VCaP (cell line): ENCODE measurements at regions not wholly inside any gene's neighbourhood (a gene's known extent, or its start where the extent isn't known, plus 50 kb on each side); places are given as distances from the start of the nearest gene placed in this dataset.
"Not testable (repeated sequence)": the region's sequence is repeated elsewhere in the genome, so short reads cannot be mapped to it uniquely, and the experiment has no call there.

ENCODE experiments used
- H3K27ac ChIP-seq: fragments of 450-650 bp; 2 replicates; pipeline ENCODE4 v1.5.1; 2017
- CTCF ChIP-seq: fragments of 450-650 bp; conservative IDR thresholded peaks from 2 replicates; pipeline ENCODE4 v1.5.1; 2017; ENCODE audit warnings: mild to moderate bottlenecking, moderate library complexity

GRCh38 chr2:192953116-192953515, 758.4 kb upstream of the TMEFF2 start:
- H3K27ac ChIP-seq, result no peak overlapping the region
- no peak for TF ChIP-seq CTCF

- no peak overlapping the region for H3K27ac ChIP-seq
- TF ChIP-seq CTCF, result no peak
Measured at GRCh38 chr2:192952245-192952644, 757.5 kb upstream of the TMEFF2 start.

GRCh38 chr2:192948316-192948715, 753.6 kb upstream of the TMEFF2 start:
- TF ChIP-seq CTCF, result no peak

GRCh38 chr2:192947352-192947751, 752.6 kb upstream of the TMEFF2 start:
- no peak overlapping the region for H3K27ac ChIP-seq
- TF ChIP-seq CTCF, result no peak

More at GRCh38 chr2:192948316-192948715, 753.6 kb upstream of the TMEFF2 start:
- H3K27ac ChIP-seq, result no peak overlapping the region

GRCh38 chr2:192940767-192941166, 746.0 kb upstream of the TMEFF2 start:
- no peak overlapping the region for H3K27ac ChIP-seq
- TF ChIP-seq CTCF, result peak; percentile 34

GRCh38 chr2:192932376-192932775, 737.6 kb upstream of the TMEFF2 start:
- TF ChIP-seq CTCF, result no peak

GRCh38 chr2:192921631-192922030, 726.9 kb upstream of the TMEFF2 start:
- not testable (repeated sequence) for H3K27ac ChIP-seq

More at GRCh38 chr2:192932376-192932775, 737.6 kb upstream of the TMEFF2 start:
- no peak overlapping the region for H3K27ac ChIP-seq

GRCh38 chr2:192901446-192901845, 706.7 kb upstream of the TMEFF2 start:
- no peak overlapping the region for H3K27ac ChIP-seq
- TF ChIP-seq CTCF, result no peak
